ENCODE measurements at regions not wholly inside any gene's neighbourhood (a gene's known extent, or its start where the extent isn't known, plus 50 kb on each side); places are given as distances from the start of the nearest gene placed in this dataset.
"Not testable (repeated sequence)": the region's sequence is repeated elsewhere in the genome, so short reads cannot be mapped to it uniquely, and the experiment has no call there.

GRCh38 chr1:187848321-187848720, 1019.6 kb downstream of the PLA2G4A start:
- Histone ChIP-seq H3K4me3 (ENCODE audit: low read length) (no peak overlapping the region), H3K9me3 (ENCODE audit: low read length) (no peaks in the 10 kb centered on the region), H3K27me3 (ENCODE audit: insufficient read depth, low read depth, low read length) (no peaks in the 10 kb centered on the region), H2AFZ (ENCODE audit: low read depth, low read length) (no peak overlapping the region), H3K9me2 (ENCODE audit: insufficient read depth, low read length) (no peaks in the 10 kb centered on the region), H3K9ac (ENCODE audit: low read length) (no peak overlapping the region), H3K4me2 (ENCODE audit: low read length) (no peak overlapping the region), H3K27ac (ENCODE audit: low read length) (no peak overlapping the region), H4K20me1 (ENCODE audit: insufficient read depth) (no peaks in the 10 kb centered on the region), H3F3A (ENCODE audit: insufficient read depth, low read length, poor library complexity, severe bottlenecking) (no peaks in the 10 kb centered on the region), H3K79me2 (replicated peaks; ENCODE audit: insufficient read depth, low read length) (no peaks in the 10 kb centered on the region), H3K36me3 (ENCODE audit: insufficient read depth, low read length) (no peaks in the 10 kb centered on the region)
- no peak for TF ChIP-seq TAF1 (IDR thresholded peaks at IDR 0.05; ENCODE audit: low read depth)
- no peak for TF ChIP-seq EZH2 (IDR thresholded peaks at IDR 0.05; ENCODE audit: borderline replicate concordance, insufficient read depth, low read length, poor library complexity, severe bottlenecking)
- TF ChIP-seq RAD21 (conservative IDR thresholded peaks at IDR 0.05), result no peak

GRCh38 chr1:187850146-187850545, 1021.4 kb downstream of the PLA2G4A start:
- not testable (repeated sequence) for H3K4me3 ChIP-seq (ENCODE audit: low read length); H2AFZ ChIP-seq (ENCODE audit: low read depth, low read length); H3K36me3 ChIP-seq (ENCODE audit: insufficient read depth, low read length); H3K9me3 ChIP-seq (ENCODE audit: low read length); H3K79me2 ChIP-seq (replicated peaks; ENCODE audit: insufficient read depth, low read length); H3K9me2 ChIP-seq (ENCODE audit: insufficient read depth, low read length); H3K9ac ChIP-seq (ENCODE audit: low read length); H3F3A ChIP-seq (ENCODE audit: insufficient read depth, low read length, poor library complexity, severe bottlenecking); H3K27me3 ChIP-seq (ENCODE audit: insufficient read depth, low read depth, low read length); H4K20me1 ChIP-seq (ENCODE audit: insufficient read depth); H3K4me2 ChIP-seq (ENCODE audit: low read length); H3K27ac ChIP-seq (ENCODE audit: low read length)

- H3K9ac ChIP-seq (ENCODE audit: low read length), result no peak overlapping the region
- no peaks in the 10 kb centered on the region for H3K9me3 ChIP-seq (ENCODE audit: low read length)
- no peaks in the 10 kb centered on the region for H3K79me2 ChIP-seq (replicated peaks; ENCODE audit: insufficient read depth, low read length)
- no peak overlapping the region for H3K4me2 ChIP-seq (ENCODE audit: low read length)
- no peak overlapping the region for H2AFZ ChIP-seq (ENCODE audit: low read depth, low read length)
- no peaks in the 10 kb centered on the region for H3K9me2 ChIP-seq (ENCODE audit: insufficient read depth, low read length)
- H3K27ac ChIP-seq (ENCODE audit: low read length), result no peak overlapping the region
- H3F3A ChIP-seq (ENCODE audit: insufficient read depth, low read length, poor library complexity, severe bottlenecking), result no peaks in the 10 kb centered on the region
- no peaks in the 10 kb centered on the region for H4K20me1 ChIP-seq (ENCODE audit: insufficient read depth)
- H3K4me3 ChIP-seq (ENCODE audit: low read length), result no peak overlapping the region
- TF ChIP-seq SMC3 (conservative IDR thresholded peaks at IDR 0.05; ENCODE audit: poor library complexity) (no peak), RAD21 (conservative IDR thresholded peaks at IDR 0.05) (no peak), CTCF (IDR thresholded peaks at IDR 0.05; ENCODE audit: poor library complexity, severe bottlenecking) (no peak), POLR2AphosphoS5 (IDR thresholded peaks at IDR 0.05) (no peak), MXI1 (conservative IDR thresholded peaks at IDR 0.05; ENCODE audit: poor library complexity, severe bottlenecking) (no peak), EP300 (conservative IDR thresholded peaks at IDR 0.05; ENCODE audit: poor library complexity, severe bottlenecking) (no peak), EZH2 (IDR thresholded peaks at IDR 0.05; ENCODE audit: borderline replicate concordance, insufficient read depth, low read length, poor library complexity, severe bottlenecking) (no peak), REST (IDR thresholded peaks at IDR 0.05; ENCODE audit: borderline replicate concordance) (no peak), TAF1 (IDR thresholded peaks at IDR 0.05; ENCODE audit: low read depth) (no peak)
- no peaks in the 10 kb centered on the region for H3K27me3 ChIP-seq (ENCODE audit: insufficient read depth, low read depth, low read length)
- no peaks in the 10 kb centered on the region for H3K36me3 ChIP-seq (ENCODE audit: insufficient read depth, low read length)
Measured at GRCh38 chr1:187853505-187853904, 1024.8 kb downstream of the PLA2G4A start.
